ENCODE measurements at regions not wholly inside any gene's neighbourhood (a gene's known extent, or its start where the extent isn't known, plus 50 kb on each side); places are given as distances from the start of the nearest gene placed in this dataset.
A peak's percentile ranks its signal among the peaks of the same experiment; 100 is the strongest.

- no peak for TF ChIP-seq CENPX (CRISPR knock-in tag; IDR thresholded peaks at IDR 0.05)
- no peak for TF ChIP-seq ZNF670 (CRISPR knock-in tag; IDR thresholded peaks at IDR 0.05; ENCODE audit: borderline replicate concordance)
- TF ChIP-seq CTCF (CRISPR knock-in tag; IDR thresholded peaks at IDR 0.05), result peak; percentile 62
Measured at GRCh38 chr10:90592638-90593302, 265.1 kb downstream of the HTR7 start.

Data from HepG2 (cell line).